ENCODE measurements at regions not wholly inside any gene's neighbourhood (a gene's known extent, or its start where the extent isn't known, plus 50 kb on each side); places are given as distances from the start of the nearest gene placed in this dataset.

DNA sequence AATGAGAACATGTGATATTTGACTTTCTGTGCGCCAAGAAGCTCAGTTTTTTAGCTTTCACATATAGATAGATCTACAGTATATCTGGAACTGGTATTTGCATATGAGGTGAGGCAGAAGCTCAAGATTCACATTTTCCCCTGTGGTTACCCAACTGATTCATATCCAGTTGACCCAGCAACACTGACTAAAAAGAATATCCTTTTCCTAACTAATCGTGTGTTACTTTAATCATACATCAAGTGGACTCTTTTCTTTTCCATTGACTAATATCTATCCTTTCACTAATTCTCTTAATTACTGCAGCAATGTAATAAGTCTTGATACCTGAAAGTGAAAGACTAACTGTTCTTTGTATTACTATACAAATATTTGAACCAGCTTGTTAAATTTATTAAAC lies 236.1 kb downstream of the AEBP2 start:
- TF ChIP-seq, protein P1, sequence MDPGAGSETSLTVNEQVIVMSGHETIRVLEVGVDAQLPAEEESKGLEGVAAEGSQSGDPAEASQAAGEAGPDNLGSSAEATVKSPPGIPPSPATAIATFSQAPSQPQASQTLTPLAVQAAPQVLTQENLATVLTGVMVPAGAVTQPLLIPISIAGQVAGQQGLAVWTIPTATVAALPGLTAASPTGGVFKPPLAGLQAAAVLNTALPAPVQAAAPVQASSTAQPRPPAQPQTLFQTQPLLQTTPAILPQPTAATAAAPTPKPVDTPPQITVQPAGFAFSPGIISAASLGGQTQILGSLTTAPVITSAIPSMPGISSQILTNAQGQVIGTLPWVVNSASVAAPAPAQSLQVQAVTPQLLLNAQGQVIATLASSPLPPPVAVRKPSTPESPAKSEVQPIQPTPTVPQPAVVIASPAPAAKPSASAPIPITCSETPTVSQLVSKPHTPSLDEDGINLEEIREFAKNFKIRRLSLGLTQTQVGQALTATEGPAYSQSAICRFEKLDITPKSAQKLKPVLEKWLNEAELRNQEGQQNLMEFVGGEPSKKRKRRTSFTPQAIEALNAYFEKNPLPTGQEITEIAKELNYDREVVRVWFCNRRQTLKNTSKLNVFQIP (CRISPR knock-in tag; IDR thresholded peaks at IDR 0.05; ENCODE audit: borderline replicate concordance, low read depth): no peak
- TF ChIP-seq, protein P2, sequence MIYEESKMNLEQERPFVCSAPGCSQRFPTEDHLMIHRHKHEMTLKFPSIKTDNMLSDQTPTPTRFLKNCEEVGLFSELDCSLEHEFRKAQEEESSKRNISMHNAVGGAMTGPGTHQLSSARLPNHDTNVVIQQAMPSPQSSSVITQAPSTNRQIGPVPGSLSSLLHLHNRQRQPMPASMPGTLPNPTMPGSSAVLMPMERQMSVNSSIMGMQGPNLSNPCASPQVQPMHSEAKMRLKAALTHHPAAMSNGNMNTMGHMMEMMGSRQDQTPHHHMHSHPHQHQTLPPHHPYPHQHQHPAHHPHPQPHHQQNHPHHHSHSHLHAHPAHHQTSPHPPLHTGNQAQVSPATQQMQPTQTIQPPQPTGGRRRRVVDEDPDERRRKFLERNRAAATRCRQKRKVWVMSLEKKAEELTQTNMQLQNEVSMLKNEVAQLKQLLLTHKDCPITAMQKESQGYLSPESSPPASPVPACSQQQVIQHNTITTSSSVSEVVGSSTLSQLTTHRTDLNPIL (CRISPR knock-in tag; IDR thresholded peaks at IDR 0.05; ENCODE audit: low read depth): no peak
- TF ChIP-seq ZFP3 (CRISPR knock-in tag; IDR thresholded peaks at IDR 0.05): no peak
- no peak for TF ChIP-seq GLIS3 (CRISPR knock-in tag; IDR thresholded peaks at IDR 0.05)

All from SK-N-SH treated with all-trans-retinoic acid at 6 μM for 48 hours (cell line).